Panc1 (cell line): ENCODE measurements at regions not wholly inside any gene's neighbourhood (a gene's known extent, or its start where the extent isn't known, plus 50 kb on each side); places are given as distances from the start of the nearest gene placed in this dataset.

ENCODE experiments used
- ATAC-seq: fragments of 200-7000 bp; cut with Tn5 transposase; 2 replicates; pipeline ENCODE4 v1.9.1; 2020; ENCODE audit warnings: mild to moderate bottlenecking, moderate library complexity
- BruUV-seq: library from RNA; stranded (reverse); fragments of 400-500 nt; replicated peaks from 2 replicates; lab custom pipeline; 2021; lab: Mats Ljungman, UMichigan
- CTCF ChIA-PET: fragments of 300-600 bp; sonication (Branson Sonifier 250); formaldehyde crosslinking; loops from one replicate; lab custom pipeline; 2022; ENCODE audit warnings: antibody characterized with exemption; lab: Charles Lee
- POLR2A ChIA-PET: fragments of 300-600 bp; sonication (Branson Sonifier 250); formaldehyde crosslinking; loops from one replicate; lab custom pipeline; 2022; ENCODE audit warnings: antibody characterized with exemption; lab: Charles Lee
- DNase-seq: peaks from one replicate; pipeline ENCODE4 v3.0.0-alpha.2; 2010; ENCODE audit warnings: low read depth, low spot score
- H3K27ac ChIP-seq: 2 replicates; pipeline ENCODE4 v1.5.1; 2011; ENCODE audit warnings: mild to moderate bottlenecking, low read length, inconsistent platforms
- H3K27me3 ChIP-seq: fragments of 200-500 bp; sonication (Bioruptor generic); 2 replicates; pipeline ENCODE4 v1.6.0; 2014; ENCODE audit warnings: low read length, inconsistent platforms; ENCODE audit not compliant: control insufficient read depth, insufficient read depth
- H3K36me3 ChIP-seq: fragments of 200-500 bp; sonication (Bioruptor generic); 2 replicates; pipeline ENCODE4 v1.5.1; 2014; ENCODE audit warnings: inconsistent platforms, mild to moderate bottlenecking, low read length, moderate library complexity; ENCODE audit not compliant: control insufficient read depth, insufficient read depth
- H3K4me1 ChIP-seq: 2 replicates; pipeline ENCODE4 v1.5.1; 2011; ENCODE audit warnings: inconsistent platforms, mild to moderate bottlenecking, low read length, moderate library complexity; ENCODE audit not compliant: control insufficient read depth, insufficient read depth
- H3K4me3 ChIP-seq, 2 experiments: 2 replicates each; pipeline ENCODE4 v1.5.1; 2011 to 2012; ENCODE audit warnings: low read depth in 2 of 2, low read length in 2 of 2, mild to moderate bottlenecking in 2 of 2, inconsistent platforms in 1 of 2, moderate library complexity in 1 of 2
- H3K9me3 ChIP-seq: fragments of 200-500 bp; sonication (Bioruptor generic); 2 replicates; pipeline ENCODE4 v1.5.1; 2014; ENCODE audit warnings: low read depth, mild to moderate bottlenecking, inconsistent platforms, low read length, moderate library complexity; ENCODE audit not compliant: control insufficient read depth, insufficient read depth
- CTCF ChIP-seq: fragments of 450-650 bp; IDR thresholded peaks from 2 replicates; pipeline ENCODE4 v1.5.1; 2017; ENCODE audit warnings: mild to moderate bottlenecking
- POLR2AphosphoS5 ChIP-seq: IDR thresholded peaks from 2 replicates; pipeline ENCODE4 v1.6.1; 2012; ENCODE audit warnings: mild to moderate bottlenecking, low read depth, low read length, moderate library complexity
- REST ChIP-seq, 2 experiments: IDR thresholded peaks; 2 replicates each; pipeline ENCODE4 v1.6.1; 2011 to 2012; ENCODE audit warnings: low read depth in 2 of 2, control low read depth in 1 of 2, low read length in 1 of 2, mild to moderate bottlenecking in 1 of 2, moderate library complexity in 1 of 2; ENCODE audit not compliant: insufficient read depth in 1 of 2
- SIN3A ChIP-seq: IDR thresholded peaks from 2 replicates; pipeline ENCODE4 v1.6.1; 2012; ENCODE audit warnings: low read depth, mild to moderate bottlenecking, low read length, moderate library complexity, borderline replicate concordance; ENCODE audit not compliant: insufficient read depth
- TCF7L2 ChIP-seq: IDR thresholded peaks from 2 replicates; pipeline ENCODE4 v1.6.1; 2011; ENCODE audit warnings: mild to moderate bottlenecking, low read depth, low read length, inconsistent platforms
- in situ Hi-C: cut with HindIII; loops from 2 replicates; pipeline ENCODE4 v1.10.0; 2016; ENCODE audit warnings: low sequenced_read_pairs, low pct_unique_long_range_greater_than_20kb
- intact Hi-C: fragments of 100-400 bp; cut with micrococcal nuclease; formaldehyde crosslinking; loops from one replicate; pipeline ENCODE4 v1.10.0; 2022; ENCODE audit not compliant: unreplicated experiment

- Histone ChIP-seq H3K9me3 (no peaks in the 10 kb centered on the region), H3K4me3 (no peak overlapping the region), H3K36me3 (no peaks in the 10 kb centered on the region), H3K27me3 (no peaks in the 10 kb centered on the region), H3K4me1 (no peaks in the 10 kb centered on the region), H3K27ac (peak overlapping the region; percentile 55; the same call in 1 of the 2 replicates)
- intact Hi-C loops = no loop called here
- ATAC-seq (no peak), DNase-seq (no peak)
- POLR2A ChIA-PET = no interaction called here
- in situ Hi-C loops = no loop called here
- CTCF ChIA-PET = no interaction called here
- no TSS peak for BruUV-seq
- TF ChIP-seq CTCF (no peak), SIN3A (no peak), TCF7L2 (no peak), POLR2AphosphoS5 (no peak)
Observed at GRCh38 chr3:177467247-177467985, 270.1 kb upstream of the TBL1XR1 start.

DNA sequence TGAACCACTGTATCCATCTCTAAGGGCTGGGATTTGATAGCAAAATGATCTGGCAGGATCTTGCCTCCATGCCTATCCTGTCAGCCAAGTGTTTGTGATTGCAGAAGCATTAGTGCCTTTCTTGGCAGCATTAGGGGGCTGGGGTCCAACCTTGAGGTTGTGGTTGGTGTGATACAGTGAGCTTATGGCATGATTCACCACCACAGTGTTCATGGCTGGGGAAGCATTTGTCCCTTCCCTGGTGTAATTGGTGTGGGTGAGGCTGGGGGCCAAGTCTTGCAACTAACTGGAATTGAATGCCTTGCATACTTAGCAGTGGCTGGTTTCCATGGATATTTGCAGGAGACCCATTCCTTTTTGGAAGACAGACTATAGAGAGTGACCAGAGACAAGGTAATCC, 271.0 kb upstream of the TBL1XR1 start:
- Histone ChIP-seq H3K27me3 (no peaks in the 10 kb centered on the region), H3K4me1 (no peaks in the 10 kb centered on the region), H3K36me3 (no peaks in the 10 kb centered on the region), H3K4me3 (no peak overlapping the region), H3K9me3 (no peaks in the 10 kb centered on the region), H3K27ac (peak overlapping the region; percentile 41; the same call in 1 of the 2 replicates)
- in situ Hi-C loops = no loop called here
- TF ChIP-seq CTCF (no peak), SIN3A (no peak), POLR2AphosphoS5 (no peak), REST (IDR thresholded peaks at IDR 0.05; ENCODE audit: insufficient read depth in 1 of 2, low read depth in 2 of 2, low read length in 1 of 2) (no peak), TCF7L2 (no peak)
- intact Hi-C loops = no loop called here
- ATAC-seq (no peak), DNase-seq (no peak)
- BruUV-seq = no TSS peak
- ChIA-PET CTCF (no interaction called here), POLR2A (no interaction called here)
